ENCODE measurements at regions not wholly inside any gene's neighbourhood (a gene's known extent, or its start where the extent isn't known, plus 50 kb on each side); places are given as distances from the start of the nearest gene placed in this dataset.

GRCh38 chr10:3685384-3685783, 99.6 kb downstream of the KLF6 start:
- ChIA-PET POLR2A (no interaction called here), CTCF (no interaction called here)
- TF ChIP-seq CTCF (IDR thresholded peaks at IDR 0.05; ENCODE audit: insufficient read depth, low read length, missing control alignments): no peak

GRCh38 chr10:3684891-3685290, 100.1 kb downstream of the KLF6 start:
- CTCF ChIA-PET: no interaction called here
- no peak for DNase-seq (ENCODE audit: low read depth, low spot score)
- no peak for TF ChIP-seq CTCF (IDR thresholded peaks at IDR 0.05; ENCODE audit: insufficient read depth, low read length, missing control alignments)
- POLR2A ChIA-PET: no interaction called here
- H3K4me3 ChIP-seq (ENCODE audit: low read depth, low read length): no peak overlapping the region

More at GRCh38 chr10:3685384-3685783, 99.6 kb downstream of the KLF6 start:
- H3K4me3 ChIP-seq (ENCODE audit: low read depth, low read length): no peak overlapping the region
- no peak for DNase-seq (ENCODE audit: low read depth, low spot score)

- POLR2A ChIA-PET: no interaction called here
- no peak for TF ChIP-seq CTCF (IDR thresholded peaks at IDR 0.05; ENCODE audit: insufficient read depth, low read length, missing control alignments)
Observed at GRCh38 chr10:3683560-3683959, 101.4 kb downstream of the KLF6 start.

GRCh38 chr10:3682745-3683144, 102.3 kb downstream of the KLF6 start:
- no peak for DNase-seq (ENCODE audit: low read depth, low spot score)

More at GRCh38 chr10:3683560-3683959, 101.4 kb downstream of the KLF6 start:
- H3K4me3 ChIP-seq (ENCODE audit: low read depth, low read length): no peak overlapping the region
- DNase-seq (ENCODE audit: low read depth, low spot score): no peak
- CTCF ChIA-PET: no interaction called here

GRCh38 chr10:3681642-3682554, 103.1 kb downstream of the KLF6 start:
- CTCF ChIA-PET: no interaction called here
- no peak overlapping the region for H3K4me3 ChIP-seq (ENCODE audit: low read depth, low read length)

More at GRCh38 chr10:3682745-3683144, 102.3 kb downstream of the KLF6 start:
- POLR2A ChIA-PET: no interaction called here
- CTCF ChIA-PET: no interaction called here
- TF ChIP-seq CTCF (IDR thresholded peaks at IDR 0.05; ENCODE audit: insufficient read depth, low read length, missing control alignments): no peak
- H3K4me3 ChIP-seq (ENCODE audit: low read depth, low read length): no peak overlapping the region

More at GRCh38 chr10:3681642-3682554, 103.1 kb downstream of the KLF6 start:
- POLR2A ChIA-PET: no interaction called here
- no peak for DNase-seq (ENCODE audit: low read depth, low spot score)
- no peak for TF ChIP-seq CTCF (IDR thresholded peaks at IDR 0.05; ENCODE audit: insufficient read depth, low read length, missing control alignments)

Data from AG04449 (cell line).